Duodenal mucosa (tissue), 2 donors: ENCODE measurements at regions not wholly inside any gene's neighbourhood (a gene's known extent, or its start where the extent isn't known, plus 50 kb on each side); places are given as distances from the start of the nearest gene placed in this dataset.
"Not testable (repeated sequence)": the region's sequence is repeated elsewhere in the genome, so short reads cannot be mapped to it uniquely, and the experiment has no call there.

Source experiments
- H3K27ac ChIP-seq: one replicate; pipeline ENCODE4 v1.7.0; 2013; ENCODE audit warnings: low read depth, low read length
- H3K27me3 ChIP-seq, 2 donors: one replicate each; pipeline ENCODE4 v1.7.0; 2013; ENCODE audit warnings: low read length in 2 of 2, control low read depth in 1 of 2; ENCODE audit not compliant: insufficient read depth in 2 of 2, control insufficient read depth in 1 of 2
- H3K36me3 ChIP-seq, 2 donors: one replicate each; pipeline ENCODE4 v1.7.0; 2013; ENCODE audit warnings: low read length in 2 of 2, control low read depth in 1 of 2; ENCODE audit not compliant: insufficient read depth in 2 of 2, control insufficient read depth in 1 of 2
- H3K4me1 ChIP-seq, 2 donors: one replicate each; pipeline ENCODE4 v1.7.0; 2013; ENCODE audit warnings: low read length in 2 of 2, control low read depth in 1 of 2; ENCODE audit not compliant: insufficient read depth in 2 of 2, control insufficient read depth in 1 of 2
- H3K4me3 ChIP-seq, 2 donors: one replicate each; pipeline ENCODE4 v1.7.0; 2013; ENCODE audit warnings: low read length in 2 of 2, low read depth in 1 of 2
- H3K9ac ChIP-seq, 2 donors: one replicate each; pipeline ENCODE4 v1.7.0; 2013; ENCODE audit warnings: low read length in 2 of 2, low read depth in 1 of 2
- H3K9me3 ChIP-seq, 2 donors: one replicate each; pipeline ENCODE4 v1.7.0; 2013; ENCODE audit warnings: low read length in 2 of 2, control low read depth in 1 of 2; ENCODE audit not compliant: control insufficient read depth in 1 of 2

DNA sequence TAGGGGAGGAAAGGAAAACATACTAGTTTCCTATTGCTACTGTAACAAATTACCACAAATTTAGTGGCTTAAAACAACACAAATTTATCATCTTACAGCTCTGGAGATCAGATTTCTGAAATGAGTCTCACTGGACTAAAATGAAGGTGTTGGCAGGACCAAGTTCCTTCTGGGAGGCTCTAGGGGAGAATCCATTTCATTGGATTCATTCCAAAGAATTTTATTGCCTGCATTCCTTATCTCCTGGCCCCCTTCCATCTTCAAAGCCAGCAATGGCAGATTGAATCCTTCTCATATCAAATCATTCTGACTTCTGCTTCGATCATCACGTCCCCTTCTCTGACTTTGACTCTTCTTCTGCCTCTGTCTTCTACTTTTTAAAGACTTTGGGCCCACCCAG, 250.9 kb downstream of the IRS1 start:
- Histone ChIP-seq H3K4me1 (peaks cover 5 to 8% of the 10 kb centered on the region in 2 donors), H3K27ac (no peak overlapping the region)

DNA sequence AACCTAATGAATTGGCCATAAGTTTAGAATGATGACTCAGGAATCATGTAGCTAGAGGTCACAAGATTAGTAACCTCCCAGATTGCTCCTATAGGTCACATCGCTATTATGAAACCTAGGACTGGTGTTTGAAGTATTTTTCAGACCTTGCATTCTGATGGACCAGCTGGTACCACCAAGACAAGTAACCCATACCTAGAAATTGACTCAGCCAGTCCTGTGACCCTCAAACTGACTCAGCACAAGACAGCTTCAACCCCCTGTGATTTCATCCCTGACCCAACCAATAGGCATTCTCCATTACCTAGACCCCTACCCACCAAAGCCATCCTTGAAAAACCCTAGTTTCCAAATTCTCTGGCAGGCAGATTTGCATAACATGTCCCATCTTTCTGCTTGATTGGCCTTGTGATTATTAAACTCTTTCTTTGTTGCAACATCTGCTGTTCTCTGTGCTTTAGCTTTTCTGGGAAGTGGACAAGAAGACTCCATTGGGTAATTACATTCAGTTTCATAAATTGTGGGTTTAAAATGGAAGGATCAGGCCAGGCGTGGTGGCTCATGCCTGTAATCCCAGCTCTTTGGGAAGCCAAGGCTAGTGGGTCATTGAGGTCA, 254.9 kb downstream of the IRS1 start:
- Histone ChIP-seq H3K36me3 (no peaks in the 10 kb centered on the region), H3K4me3 (no peak overlapping the region), H3K27me3 (no peaks in the 10 kb centered on the region), H3K4me1 (no peaks in the 10 kb centered on the region), H3K27ac (no peak overlapping the region), H3K9me3 (no peaks in the 10 kb centered on the region), H3K9ac (no peak overlapping the region)

More for the DNA sequence above, 250.9 kb downstream of the IRS1 start:
- H3K36me3 ChIP-seq, result no peaks in the 10 kb centered on the region
- H3K4me3 ChIP-seq, result no peak overlapping the region
- H3K9me3 ChIP-seq, result no peaks in the 10 kb centered on the region
- H3K27me3 ChIP-seq, result no peaks in the 10 kb centered on the region
- H3K9ac ChIP-seq, result no peak overlapping the region

DNA sequence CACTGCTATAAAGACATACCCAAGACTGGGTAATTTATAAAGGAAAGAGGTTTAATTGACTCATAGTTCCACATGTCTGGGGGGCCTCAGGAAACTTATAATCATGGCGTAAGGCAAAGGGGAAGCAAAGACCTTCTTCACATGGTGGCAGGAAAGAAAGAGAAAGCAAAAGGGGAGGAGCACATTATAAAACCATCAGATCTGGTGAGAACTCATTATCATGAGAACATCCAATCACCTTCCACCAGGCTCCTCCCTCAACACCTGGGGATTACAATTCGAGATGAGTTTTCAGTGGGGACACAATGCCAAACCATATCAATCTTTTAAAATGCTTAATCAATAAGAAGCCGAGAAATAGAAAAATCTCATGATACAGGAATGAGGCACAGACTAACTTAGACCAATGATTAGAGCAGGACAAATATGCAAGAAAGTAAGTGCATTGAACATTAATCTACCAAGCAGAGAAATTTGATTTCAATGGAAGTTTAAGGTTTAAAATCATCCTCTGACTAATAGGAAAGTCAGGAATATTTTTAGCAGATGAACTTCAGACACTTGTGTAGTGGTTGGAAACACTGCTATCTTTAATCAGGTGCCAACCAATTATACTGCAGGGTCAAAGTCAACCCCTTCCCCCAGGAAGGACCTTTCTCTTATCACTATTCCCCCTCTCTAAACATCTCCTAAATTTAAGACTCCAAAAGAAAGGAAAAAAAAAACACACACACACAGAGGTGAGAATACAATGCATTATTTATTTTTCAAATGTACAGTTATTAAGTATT, 259.2 kb downstream of the IRS1 start:
- Histone ChIP-seq H3K9ac (no peak overlapping the region), H3K27me3 (no peaks in the 10 kb centered on the region), H3K27ac (no peak overlapping the region), H3K4me3 (no peak overlapping the region), H3K4me1 (no peaks in the 10 kb centered on the region), H3K36me3 (no peaks in the 10 kb centered on the region), H3K9me3 (no peaks in the 10 kb centered on the region)

DNA sequence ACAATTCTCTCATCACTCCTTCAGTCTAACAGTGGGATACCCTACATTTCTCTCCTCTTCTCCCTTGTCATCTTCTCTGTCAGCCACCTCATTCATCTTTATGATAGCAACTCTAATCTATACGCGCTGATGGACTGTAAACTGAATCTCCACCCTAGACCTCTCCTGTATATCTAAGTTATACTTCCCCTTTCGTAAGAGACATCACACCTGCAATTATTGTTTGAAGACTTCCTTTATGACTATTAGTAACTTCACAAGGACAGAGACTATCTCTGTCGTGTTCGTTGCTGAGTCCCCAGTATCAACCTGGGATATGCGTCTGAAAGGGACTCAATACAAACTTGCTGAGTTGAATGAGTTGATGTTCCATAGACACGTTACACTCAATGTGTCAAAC, 263.2 kb downstream of the IRS1 start:
- H3K27me3 ChIP-seq, result no peaks in the 10 kb centered on the region
- no peak overlapping the region for H3K27ac ChIP-seq
- no peak overlapping the region for H3K9ac ChIP-seq
- H3K4me3 ChIP-seq, result no peak overlapping the region
- no peaks in the 10 kb centered on the region for H3K9me3 ChIP-seq
- no peaks in the 10 kb centered on the region for H3K36me3 ChIP-seq
- no peaks in the 10 kb centered on the region for H3K4me1 ChIP-seq

DNA sequence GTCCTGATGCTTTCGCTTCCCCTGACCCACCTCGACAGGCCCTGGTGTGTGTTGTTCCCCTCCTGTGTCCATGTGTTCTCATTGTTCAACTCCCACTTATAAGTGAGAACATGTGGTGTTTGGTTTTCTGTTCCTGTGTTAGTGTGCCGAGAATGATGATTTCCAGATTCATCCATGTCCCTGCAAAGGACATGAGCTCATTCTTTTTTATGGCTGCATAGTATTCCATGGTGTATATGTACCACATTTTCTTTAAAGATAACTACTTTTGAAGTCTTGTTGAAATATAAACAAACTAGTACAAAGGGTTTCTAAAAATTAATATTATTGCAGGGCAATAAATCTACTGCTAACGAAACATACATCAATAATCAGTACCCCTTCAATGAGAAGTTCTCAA, 266.6 kb downstream of the IRS1 start:
- H3K9me3 ChIP-seq, H3K4me1 ChIP-seq, H3K9ac ChIP-seq, H3K27ac ChIP-seq, H3K4me3 ChIP-seq, H3K36me3 ChIP-seq, H3K27me3 ChIP-seq: not testable (repeated sequence)

DNA sequence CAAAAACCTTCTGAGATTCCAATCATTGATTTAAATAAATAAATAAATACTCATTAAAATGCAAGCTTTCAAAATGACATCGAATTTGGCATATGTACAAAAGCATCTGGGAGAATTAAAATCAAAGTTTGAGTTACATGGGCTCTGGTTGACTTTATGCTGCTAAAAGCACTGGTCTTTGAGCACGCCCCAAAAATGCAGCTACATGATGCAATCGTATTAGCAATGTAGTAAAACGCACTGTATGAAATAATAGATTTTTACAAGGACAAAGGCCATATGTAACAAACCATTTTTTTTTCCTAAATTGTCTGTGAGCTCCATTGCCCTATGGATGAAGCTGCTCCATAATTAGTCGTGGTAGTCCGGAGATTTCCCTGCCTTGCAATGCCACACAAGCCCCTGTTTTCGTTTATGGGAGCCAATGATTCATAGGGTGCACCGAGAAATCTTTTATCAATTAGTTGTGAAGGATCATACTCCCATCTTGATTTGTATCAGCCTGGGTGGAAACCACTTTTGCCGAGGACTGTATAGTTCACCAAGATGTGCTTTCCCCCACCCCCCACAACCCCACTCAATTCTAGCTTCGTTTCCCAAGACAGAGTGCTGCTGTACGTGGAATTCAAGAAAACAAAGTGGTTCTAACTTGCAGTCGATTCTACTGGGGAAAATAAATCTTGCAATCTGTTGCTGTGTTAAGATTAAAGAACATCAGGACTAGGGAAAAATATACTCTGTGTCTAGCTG, 268.4 kb downstream of the IRS1 start:
- no peaks in the 10 kb centered on the region for H3K27me3 ChIP-seq
- no peak overlapping the region for H3K4me3 ChIP-seq
- no peaks in the 10 kb centered on the region for H3K36me3 ChIP-seq
- H3K9ac ChIP-seq, result no peak overlapping the region
- no peaks in the 10 kb centered on the region for H3K4me1 ChIP-seq
- H3K9me3 ChIP-seq, result no peaks in the 10 kb centered on the region
- H3K27ac ChIP-seq, result no peak overlapping the region

DNA sequence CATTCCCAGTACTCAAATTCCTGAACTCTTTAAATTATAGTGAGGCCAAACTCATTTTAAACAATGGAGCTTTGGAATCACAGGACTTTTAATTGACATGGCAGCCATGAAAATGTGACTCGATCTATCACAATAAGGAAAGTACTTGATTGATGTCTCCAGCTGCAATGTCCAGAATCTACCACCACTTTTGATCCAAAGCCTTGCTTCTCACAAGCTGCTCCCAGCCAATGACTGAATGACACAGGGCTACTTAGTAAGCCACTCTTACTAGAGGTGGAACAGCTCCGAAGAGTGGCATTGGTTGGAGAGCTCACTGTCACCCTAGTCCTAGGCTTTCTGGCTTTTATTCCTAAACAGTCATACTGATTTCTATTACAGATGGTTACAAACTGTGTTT, 270.1 kb downstream of the IRS1 start:
- Histone ChIP-seq H3K27me3 (no peaks in the 10 kb centered on the region), H3K9ac (no peak overlapping the region), H3K4me1 (no peaks in the 10 kb centered on the region), H3K27ac (no peak overlapping the region), H3K4me3 (no peak overlapping the region), H3K36me3 (no peaks in the 10 kb centered on the region), H3K9me3 (no peaks in the 10 kb centered on the region)

DNA sequence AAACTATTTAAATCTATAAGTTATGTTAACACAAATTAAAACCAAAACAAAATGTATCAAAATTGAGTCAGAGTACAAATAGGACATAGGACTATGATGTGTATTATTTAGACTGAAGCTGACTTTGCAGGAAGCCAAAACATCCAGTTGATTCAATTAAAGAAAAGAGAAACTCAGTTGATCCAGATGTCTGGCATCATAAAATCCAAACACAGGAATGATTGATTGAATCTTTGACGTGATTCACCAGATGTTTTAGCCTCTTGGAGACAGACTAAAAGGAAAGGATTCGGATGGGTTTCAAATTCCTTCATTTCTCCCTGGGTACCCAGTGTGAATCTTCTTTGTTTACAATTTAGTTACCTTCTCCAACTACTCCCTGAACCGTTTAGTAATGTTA, 272.9 kb downstream of the IRS1 start:
- Histone ChIP-seq H3K36me3 (no peaks in the 10 kb centered on the region), H3K9me3 (no peaks in the 10 kb centered on the region), H3K4me1 (no peaks in the 10 kb centered on the region), H3K9ac (no peak overlapping the region), H3K27ac (no peak overlapping the region), H3K4me3 (no peak overlapping the region), H3K27me3 (no peaks in the 10 kb centered on the region)

DNA sequence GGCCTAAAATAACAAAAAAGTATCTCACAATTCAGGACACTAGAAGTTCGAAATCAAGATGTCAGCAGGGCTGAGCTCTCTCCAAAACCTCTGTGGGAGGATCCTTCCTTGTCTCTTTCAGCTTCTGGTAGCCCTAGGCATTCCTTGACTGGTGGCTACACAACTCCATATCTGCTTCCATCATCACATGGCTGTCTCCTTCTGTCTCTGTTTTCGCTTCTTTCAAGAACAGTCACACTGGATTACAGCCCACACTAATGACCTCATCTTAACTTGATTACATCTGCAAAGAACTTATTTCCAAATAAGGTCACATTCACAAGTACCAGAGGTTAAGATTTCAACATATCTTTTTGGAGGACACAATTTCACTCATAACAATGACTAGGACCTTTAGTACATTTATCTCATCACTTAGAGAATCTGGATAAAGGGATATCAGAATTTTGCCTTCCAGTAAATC, 275.2 kb downstream of the IRS1 start:
- no peaks in the 10 kb centered on the region for H3K36me3 ChIP-seq
- no peak overlapping the region for H3K27ac ChIP-seq
- H3K9me3 ChIP-seq, result no peaks in the 10 kb centered on the region
- H3K4me3 ChIP-seq, result no peak overlapping the region
- no peaks in the 10 kb centered on the region for H3K27me3 ChIP-seq
- no peaks in the 10 kb centered on the region for H3K4me1 ChIP-seq
- no peak overlapping the region for H3K9ac ChIP-seq

DNA sequence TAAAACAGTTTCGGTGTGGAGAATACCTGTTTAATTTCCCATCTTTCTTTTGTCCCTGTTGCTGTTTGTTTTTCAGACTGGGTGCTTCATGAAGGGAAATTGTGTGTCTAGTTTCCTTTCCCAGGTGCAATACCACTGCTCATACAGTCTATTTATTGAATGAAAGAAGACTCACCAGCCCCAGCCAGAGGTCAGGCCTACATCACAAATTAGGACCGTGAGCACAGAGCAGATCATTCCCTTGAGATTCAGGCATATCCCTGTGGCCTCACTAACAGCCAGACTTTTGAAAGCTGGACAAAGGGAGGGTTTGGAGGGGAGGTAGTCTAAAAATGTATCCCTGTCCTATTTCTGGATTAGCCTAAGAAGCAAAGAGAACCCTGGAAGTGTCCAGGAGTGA, 278.9 kb downstream of the IRS1 start:
- H3K9ac ChIP-seq, result no peak overlapping the region
- no peaks in the 10 kb centered on the region for H3K27me3 ChIP-seq
- H3K4me3 ChIP-seq, result no peak overlapping the region
- H3K36me3 ChIP-seq, result no peaks in the 10 kb centered on the region
- H3K9me3 ChIP-seq, result no peaks in the 10 kb centered on the region
- no peaks in the 10 kb centered on the region for H3K4me1 ChIP-seq
- no peak overlapping the region for H3K27ac ChIP-seq
